HEK293 (cell line): ENCODE measurements at regions not wholly inside any gene's neighbourhood (a gene's known extent, or its start where the extent isn't known, plus 50 kb on each side); places are given as distances from the start of the nearest gene placed in this dataset.

Experiments
- EGR2 ChIP-seq: fragments of 450-650 bp; formaldehyde crosslinking; IDR thresholded peaks from 2 replicates; pipeline ENCODE4 v1.5.1; 2016; ENCODE audit warnings: low read depth, missing biosample characterization, missing genetic modification characterization
- GLI2 ChIP-seq: fragments of 450-650 bp; formaldehyde crosslinking; IDR thresholded peaks from 2 replicates; pipeline ENCODE4; 2017; ENCODE audit warnings: missing biosample characterization, missing genetic modification characterization, low read depth, borderline replicate concordance
- TCF7L2 ChIP-seq: IDR thresholded peaks from 2 replicates; pipeline ENCODE4 v1.6.1; 2011; ENCODE audit warnings: low read depth, mild to moderate bottlenecking, inconsistent platforms, low read length, moderate library complexity, borderline replicate concordance
- ZFP37 ChIP-seq: fragments of 450-650 bp; formaldehyde crosslinking; IDR thresholded peaks from 2 replicates; pipeline ENCODE4 v1.5.1; 2016; ENCODE audit warnings: missing biosample characterization, missing genetic modification characterization
- ZNF169 ChIP-seq: fragments of 450-650 bp; formaldehyde crosslinking; IDR thresholded peaks from 2 replicates; pipeline ENCODE4 v1.5.1; 2016; ENCODE audit warnings: missing biosample characterization, missing genetic modification characterization
- ZNF23 ChIP-seq: fragments of 450-650 bp; formaldehyde crosslinking; IDR thresholded peaks from 2 replicates; pipeline ENCODE4 v1.5.1; 2016; ENCODE audit warnings: missing biosample characterization, missing genetic modification characterization, borderline replicate concordance
- ZNF311 ChIP-seq: fragments of 450-650 bp; formaldehyde crosslinking; IDR thresholded peaks from 2 replicates; pipeline ENCODE4 v1.5.1; 2017; ENCODE audit warnings: missing biosample characterization, missing genetic modification characterization, borderline replicate concordance
- ZNF785 ChIP-seq: fragments of 450-650 bp; formaldehyde crosslinking; IDR thresholded peaks from 2 replicates; pipeline ENCODE4 v1.5.1; 2016; ENCODE audit warnings: missing biosample characterization, missing genetic modification characterization
- TF ChIP-seq, protein P1 (sequence below): fragments of 450-650 bp; formaldehyde crosslinking; conservative IDR thresholded peaks from 2 replicates; pipeline ENCODE4 v1.5.1; 2016; ENCODE audit warnings: low read depth, missing biosample characterization, missing genetic modification characterization
- TF ChIP-seq, protein P2 (sequence below): fragments of 450-650 bp; formaldehyde crosslinking; IDR thresholded peaks from 2 replicates; pipeline ENCODE4 v1.5.1; 2016; ENCODE audit warnings: missing biosample characterization, missing genetic modification characterization

DNA sequence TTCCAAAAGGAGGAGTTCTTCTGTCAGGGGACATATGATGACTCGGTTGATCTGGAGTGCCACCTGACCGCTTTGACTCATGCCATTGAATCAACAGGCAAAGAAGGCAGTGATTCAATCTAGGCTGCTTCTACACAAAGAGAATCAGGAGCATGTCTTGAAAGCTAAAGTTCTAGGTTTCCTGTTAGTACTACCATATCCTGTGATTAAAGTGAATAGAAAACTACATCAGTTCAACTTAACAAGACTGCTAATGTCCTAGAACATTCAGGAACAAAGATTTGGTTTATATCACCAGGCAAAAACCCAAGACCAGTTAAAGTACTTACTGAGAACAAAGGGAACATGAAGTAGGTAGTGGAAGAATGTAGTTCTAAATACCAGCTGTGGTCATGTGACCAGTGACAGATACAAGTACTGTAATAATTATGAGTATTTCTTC, 216.8 kb upstream of the SGK1 start:
- TF ChIP-seq, protein P1, sequence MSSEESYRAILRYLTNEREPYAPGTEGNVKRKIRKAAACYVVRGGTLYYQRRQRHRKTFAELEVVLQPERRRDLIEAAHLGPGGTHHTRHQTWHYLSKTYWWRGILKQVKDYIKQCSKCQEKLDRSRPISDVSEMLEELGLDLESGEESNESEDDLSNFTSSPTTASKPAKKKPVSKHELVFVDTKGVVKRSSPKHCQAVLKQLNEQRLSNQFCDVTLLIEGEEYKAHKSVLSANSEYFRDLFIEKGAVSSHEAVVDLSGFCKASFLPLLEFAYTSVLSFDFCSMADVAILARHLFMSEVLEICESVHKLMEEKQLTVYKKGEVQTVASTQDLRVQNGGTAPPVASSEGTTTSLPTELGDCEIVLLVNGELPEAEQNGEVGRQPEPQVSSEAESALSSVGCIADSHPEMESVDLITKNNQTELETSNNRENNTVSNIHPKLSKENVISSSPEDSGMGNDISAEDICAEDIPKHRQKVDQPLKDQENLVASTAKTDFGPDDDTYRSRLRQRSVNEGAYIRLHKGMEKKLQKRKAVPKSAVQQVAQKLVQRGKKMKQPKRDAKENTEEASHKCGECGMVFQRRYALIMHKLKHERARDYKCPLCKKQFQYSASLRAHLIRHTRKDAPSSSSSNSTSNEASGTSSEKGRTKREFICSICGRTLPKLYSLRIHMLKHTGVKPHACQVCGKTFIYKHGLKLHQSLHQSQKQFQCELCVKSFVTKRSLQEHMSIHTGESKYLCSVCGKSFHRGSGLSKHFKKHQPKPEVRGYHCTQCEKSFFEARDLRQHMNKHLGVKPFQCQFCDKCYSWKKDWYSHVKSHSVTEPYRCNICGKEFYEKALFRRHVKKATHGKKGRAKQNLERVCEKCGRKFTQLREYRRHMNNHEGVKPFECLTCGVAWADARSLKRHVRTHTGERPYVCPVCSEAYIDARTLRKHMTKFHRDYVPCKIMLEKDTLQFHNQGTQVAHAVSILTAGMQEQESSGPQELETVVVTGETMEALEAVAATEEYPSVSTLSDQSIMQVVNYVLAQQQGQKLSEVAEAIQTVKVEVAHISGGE, result no peak
- TF ChIP-seq ZNF23 (tag by site-specific recombination), result no peak
- no peak for TF ChIP-seq ZFP37 (tag by site-specific recombination)
- TF ChIP-seq ZNF169 (tag by site-specific recombination), result no peak
- TF ChIP-seq ZNF311 (tag by site-specific recombination), result no peak
- TF ChIP-seq EGR2 (tag by site-specific recombination), result no peak
- no peak for TF ChIP-seq ZNF785
- no peak for TF ChIP-seq TCF7L2
- TF ChIP-seq, protein P2, sequence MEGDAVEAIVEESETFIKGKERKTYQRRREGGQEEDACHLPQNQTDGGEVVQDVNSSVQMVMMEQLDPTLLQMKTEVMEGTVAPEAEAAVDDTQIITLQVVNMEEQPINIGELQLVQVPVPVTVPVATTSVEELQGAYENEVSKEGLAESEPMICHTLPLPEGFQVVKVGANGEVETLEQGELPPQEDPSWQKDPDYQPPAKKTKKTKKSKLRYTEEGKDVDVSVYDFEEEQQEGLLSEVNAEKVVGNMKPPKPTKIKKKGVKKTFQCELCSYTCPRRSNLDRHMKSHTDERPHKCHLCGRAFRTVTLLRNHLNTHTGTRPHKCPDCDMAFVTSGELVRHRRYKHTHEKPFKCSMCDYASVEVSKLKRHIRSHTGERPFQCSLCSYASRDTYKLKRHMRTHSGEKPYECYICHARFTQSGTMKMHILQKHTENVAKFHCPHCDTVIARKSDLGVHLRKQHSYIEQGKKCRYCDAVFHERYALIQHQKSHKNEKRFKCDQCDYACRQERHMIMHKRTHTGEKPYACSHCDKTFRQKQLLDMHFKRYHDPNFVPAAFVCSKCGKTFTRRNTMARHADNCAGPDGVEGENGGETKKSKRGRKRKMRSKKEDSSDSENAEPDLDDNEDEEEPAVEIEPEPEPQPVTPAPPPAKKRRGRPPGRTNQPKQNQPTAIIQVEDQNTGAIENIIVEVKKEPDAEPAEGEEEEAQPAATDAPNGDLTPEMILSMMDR, result no peak
- no peak for TF ChIP-seq GLI2 (tag by site-specific recombination)
